Posterior vena cava (tissue), 2 donors: ENCODE measurements at regions not wholly inside any gene's neighbourhood (a gene's known extent, or its start where the extent isn't known, plus 50 kb on each side); places are given as distances from the start of the nearest gene placed in this dataset.

ENCODE experiments used
- DNase-seq: peaks from one replicate; pipeline ENCODE4 v3.0.0-alpha.2; 2020; ENCODE audit warnings: low spot score
- intact Hi-C, 2 donors: fragments of 100-400 bp; cut with DNase I; formaldehyde crosslinking; loops; one replicate each; pipeline versions ENCODE4 v1.14.1 to v1.14.2; 2022 to 2023
- donor health status: DM: yes; HTN: yes; CAD: no.
- donor health status: DM: yes; HTN: yes; CAD: no.

DNA sequence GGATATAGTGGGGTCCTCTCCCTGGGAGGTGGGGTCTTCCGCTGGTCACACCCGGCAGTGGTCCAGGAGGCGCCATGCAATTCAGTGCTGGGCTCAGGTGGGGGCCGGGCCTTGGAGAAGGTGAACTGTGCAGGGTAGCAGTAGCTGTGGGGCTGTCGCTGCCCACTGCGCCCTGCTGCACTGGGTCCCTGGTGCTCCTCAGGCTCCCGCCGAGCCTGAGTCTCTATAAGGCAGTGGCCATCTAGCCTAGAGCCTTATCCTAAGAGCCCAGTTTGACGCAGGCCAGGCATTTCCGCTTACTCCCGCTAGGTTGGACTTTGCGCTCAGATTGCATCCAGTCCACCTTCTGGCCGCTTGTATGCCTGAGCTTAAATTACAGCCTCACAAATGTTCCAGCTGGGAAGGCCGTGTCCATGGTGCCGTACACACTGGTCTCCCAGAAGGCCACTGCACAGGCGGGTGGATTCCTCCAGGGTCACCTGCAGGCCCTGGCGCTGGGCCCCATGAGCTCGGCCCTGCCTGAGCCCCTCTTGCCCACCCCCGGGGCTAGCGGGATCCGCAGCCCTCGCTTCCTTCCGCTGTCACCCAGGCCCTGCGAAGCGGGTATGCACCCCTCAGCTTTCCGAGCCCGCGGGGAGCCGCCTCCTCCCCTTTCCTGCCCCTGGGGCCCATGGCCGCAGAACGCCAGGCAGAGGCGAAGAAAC, 1762.2 kb downstream of the TP53TG3F start:
- no peak for DNase-seq
- intact Hi-C loops, result no loop called here

DNA sequence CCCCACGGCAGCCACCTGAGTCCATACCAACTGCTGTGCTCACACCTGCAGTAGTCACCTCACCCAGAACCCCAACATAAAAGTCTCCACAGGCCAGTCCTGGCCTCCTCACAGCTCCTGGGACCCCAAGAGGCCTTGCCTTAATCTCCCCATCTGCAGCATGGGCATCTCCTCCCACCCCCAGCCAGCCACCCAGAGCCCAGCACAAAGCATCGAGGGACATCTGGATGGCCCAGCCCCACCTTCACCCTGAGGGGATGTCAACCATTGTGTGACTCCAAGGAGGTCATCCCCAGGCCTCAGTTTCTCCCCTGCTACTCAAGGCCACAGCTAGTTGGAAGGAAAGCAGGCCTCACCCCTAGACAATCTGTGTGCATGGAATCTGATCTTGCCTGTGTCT, 1775.3 kb downstream of the TP53TG3F start:
- DNase-seq, result no peak
- intact Hi-C loops, result no loop called here

DNA sequence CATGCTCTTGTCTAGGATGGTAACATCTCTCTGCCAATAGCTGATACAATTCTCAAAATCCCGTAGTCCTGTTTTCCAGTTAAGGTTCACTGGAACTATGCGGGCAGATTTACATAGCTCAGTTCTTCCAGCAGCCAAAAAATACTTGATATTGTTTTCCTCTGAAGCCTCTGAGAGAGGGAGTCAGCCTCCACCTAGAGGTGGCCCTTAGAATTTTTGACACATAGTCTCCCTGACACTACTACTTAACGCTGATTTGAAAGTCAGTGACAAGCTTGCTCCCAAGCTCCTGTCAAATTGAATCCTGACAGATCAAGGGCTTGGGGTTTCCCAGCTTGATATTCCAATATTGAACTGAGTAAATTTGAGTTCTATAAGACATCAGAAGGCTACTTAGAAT, 1780.1 kb downstream of the TP53TG3F start:
- intact Hi-C loops, result no loop called here
- no peak for DNase-seq

DNA sequence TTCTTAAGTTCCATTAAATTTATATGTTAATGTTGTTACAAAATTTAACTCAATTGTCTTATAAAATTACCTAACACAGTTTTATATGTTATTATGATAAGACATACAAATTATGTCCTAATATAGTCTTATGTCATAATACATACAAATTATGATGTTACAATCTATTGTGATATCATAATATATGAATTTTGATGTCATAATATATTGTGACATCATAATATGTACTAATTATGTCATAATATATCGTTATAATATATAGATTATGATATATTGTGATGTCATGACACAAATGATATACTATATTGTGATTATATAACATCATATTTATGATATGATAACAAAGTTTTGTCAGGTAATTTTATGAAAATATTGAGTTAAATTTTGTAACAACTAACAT, 1789.6 kb downstream of the TP53TG3F start:
- intact Hi-C loops, result no loop called here
- DNase-seq, result no peak

DNA sequence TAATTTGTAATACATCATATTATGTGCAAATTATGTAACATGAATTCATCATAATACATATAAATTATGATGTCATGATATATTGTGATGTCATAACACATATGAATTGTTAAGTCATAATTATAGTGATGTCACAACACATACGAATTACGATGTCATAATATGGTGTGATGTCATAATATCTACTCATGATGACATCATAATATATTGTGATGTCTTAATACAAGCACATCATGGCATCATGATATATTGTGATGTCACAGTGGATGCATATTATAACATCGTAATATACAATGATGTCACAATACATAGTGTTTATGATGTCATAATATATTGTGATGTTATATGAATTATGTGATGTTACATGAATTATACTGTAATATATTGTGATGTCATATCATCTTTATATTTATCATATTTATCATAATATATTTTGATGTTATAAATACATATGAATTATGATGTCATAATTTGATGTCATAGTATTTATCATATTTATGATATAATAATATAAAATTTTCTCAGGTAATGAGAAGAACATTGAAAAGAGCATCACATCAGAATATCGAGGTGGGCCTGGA, 1793.0 kb downstream of the TP53TG3F start:
- DNase-seq, result no peak
- intact Hi-C loops, result no loop called here

DNA sequence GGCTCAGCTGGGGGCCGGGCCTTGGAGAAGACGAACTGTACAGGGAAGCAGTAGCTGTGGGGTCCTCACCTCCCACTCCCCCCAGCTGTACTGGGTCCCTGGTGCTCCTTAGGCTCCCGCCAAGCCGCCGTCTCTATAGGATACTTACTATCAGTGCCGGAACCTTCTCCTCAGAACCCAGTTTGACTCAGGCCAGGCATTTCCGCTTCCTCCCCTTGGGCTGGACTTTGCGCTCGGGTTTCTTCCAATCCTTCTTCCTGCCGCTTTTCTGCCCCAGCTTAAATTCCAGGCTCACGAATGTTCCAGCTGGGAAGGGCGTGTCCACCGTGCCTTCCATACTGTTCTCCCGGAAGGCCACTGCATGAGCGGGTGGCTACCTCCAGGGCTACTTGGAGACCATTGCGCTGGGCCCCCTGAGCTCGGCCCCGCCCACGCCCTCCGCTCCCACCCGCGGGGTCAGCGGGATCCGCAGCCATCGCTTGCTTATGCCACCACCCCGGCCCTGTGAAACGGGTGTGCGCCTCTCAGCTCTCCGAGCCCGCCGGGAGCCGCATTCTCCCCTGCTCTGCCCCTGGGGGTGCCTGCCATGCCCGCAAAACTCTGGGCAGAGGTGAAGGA, 1795.9 kb downstream of the TP53TG3F start:
- DNase-seq, result no peak
- intact Hi-C loops, result no loop called here

DNA sequence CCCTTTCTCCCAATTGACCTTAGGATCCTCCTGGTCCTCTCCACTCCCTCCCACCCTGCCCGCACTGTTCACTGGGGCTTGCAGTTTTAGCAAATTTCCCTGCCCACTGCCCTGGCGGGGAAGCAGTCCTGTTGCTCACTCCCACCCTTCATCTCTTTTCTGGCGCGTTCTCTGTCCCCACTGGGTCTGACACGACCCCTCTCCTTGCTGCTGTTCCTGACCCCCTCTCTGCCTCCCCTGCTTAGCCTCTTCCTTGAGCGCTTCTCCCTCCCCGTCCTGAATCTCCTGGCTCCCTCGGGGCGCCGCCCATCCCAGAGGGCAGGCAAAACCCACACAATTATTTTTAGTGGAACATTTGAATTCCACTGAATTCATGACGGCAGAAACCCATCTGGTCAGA, 1796.4 kb downstream of the TP53TG3F start:
- DNase-seq, result no peak
- intact Hi-C loops, result no loop called here

DNA sequence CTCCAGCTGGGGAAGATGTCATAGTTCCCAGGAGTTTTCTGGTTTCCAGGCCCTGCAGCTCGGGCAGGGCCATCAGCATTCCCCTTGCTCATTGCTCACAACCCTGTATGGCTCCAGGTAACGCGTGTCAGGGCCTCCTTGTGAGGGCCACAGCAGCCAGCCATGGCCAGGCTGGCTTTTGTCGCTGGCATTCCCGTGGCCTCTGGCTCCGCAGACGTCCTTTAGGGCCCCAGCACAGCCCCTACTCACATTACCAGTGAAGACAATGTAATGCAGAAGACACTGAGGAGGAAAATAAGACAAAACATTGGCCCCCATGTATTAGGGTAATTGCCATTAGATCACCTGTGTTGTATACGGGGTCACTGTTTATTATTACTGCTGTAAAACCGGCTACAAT, 1799.0 kb downstream of the TP53TG3F start:
- no peak for DNase-seq
- intact Hi-C loops, result no loop called here

DNA sequence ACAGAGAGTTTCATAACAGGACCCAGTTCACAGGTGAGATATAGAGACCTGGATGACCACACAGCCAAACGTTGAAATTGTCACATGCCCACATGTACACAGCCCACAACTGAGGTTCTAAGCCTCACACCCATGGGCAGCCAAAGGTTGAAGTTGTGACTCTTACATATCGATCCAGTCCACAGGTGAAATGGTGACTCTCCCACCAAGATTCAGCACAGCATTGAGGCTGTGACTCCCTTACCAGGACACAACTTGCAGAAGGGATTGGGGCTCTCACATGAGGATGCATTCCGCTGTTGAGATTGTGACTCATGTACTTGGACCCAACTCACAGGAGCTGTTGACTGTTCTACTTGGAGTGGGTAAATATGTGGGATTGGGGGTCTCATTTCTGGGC, 1836.4 kb downstream of the TP53TG3F start:
- DNase-seq, result no peak

DNA sequence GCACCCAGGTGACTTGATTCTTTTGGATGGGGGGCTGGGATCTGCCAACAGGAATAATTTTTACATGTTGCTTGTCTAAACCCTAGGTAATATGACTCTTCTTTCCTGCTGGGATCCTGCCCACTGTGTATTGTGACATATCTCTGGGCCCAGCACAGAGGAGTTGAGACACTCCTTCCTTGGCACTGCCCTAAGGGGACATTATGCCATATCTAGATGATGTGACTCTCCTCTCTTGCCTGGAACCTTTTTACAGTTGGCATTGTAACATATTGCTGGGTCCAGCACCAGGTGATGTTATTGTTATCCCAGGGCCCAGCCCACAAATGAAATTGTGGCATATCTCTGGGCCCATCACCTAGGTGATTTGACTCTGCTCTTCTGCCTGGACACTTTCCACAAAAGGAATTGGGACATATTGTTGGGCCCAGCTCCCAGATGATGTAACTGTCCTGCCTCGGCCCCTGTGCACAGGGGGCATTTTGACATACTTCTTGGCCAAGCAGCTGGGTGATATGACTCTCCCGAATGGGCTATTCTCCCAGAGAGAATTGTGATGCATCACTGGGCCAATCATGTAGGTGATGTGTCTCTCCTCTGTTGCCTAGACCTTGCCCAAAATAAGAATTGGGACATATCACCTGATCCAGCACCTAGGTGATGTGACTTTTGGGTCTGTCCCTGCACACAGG, 1837.7 kb downstream of the TP53TG3F start:
- intact Hi-C loops, result no loop called here

More for the DNA sequence above, 1836.4 kb downstream of the TP53TG3F start:
- intact Hi-C loops, result no loop called here

DNA sequence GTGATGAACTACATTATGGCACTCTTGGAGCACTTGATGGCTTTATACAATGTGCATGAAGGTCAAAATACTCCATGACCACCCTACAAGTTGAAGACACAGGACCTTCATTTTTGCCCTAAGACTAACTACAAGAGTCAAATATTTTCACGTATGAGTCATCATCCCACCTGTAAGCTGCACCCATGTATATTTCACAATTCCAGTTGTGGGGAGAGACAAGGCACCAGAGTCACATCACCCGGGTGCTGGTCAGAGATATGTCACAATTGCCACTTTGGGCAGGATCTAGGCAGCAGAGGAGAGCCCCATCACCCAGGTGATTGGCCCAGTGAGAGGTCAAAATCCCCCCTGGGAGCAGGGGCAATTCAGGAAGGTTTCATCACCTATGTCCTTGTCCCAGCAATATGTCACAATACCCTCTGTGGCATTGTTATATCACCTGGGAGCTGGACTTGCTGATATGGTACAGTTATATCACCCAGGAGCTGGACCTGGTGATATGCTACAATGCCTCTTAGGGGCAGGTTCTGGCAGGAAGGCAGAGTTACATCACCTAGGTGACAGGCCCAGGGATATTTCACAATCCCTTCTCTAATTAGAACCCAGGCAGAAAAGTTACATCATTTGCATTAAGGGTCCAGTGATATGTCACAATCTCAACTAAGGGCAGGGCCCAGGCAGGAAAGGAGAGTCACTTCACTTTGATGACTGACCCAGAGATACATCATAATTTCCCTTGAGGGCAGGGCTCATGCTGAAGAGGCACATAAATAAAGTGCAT, 1839.2 kb downstream of the TP53TG3F start:
- no peak for DNase-seq

More for the DNA sequence above, 1837.7 kb downstream of the TP53TG3F start:
- no peak for DNase-seq

DNA sequence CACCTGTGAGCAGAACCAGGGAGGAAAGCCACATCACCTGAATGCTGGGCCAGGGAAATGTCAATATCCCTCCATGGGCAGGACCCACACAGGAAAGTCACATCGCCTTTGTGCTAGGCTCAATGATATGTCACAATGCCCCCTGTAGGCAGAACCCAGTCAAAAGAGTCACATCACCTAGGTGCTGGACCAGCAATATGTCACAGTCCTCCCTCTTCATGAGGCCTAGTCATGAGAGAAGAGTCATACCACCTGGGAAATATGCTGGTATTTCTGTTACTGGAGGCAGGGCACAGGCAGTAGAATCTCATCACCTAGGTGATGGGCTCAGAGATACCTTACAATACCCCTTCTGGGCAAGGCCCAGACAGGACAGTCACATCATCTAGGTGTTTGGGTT, 1843.4 kb downstream of the TP53TG3F start:
- intact Hi-C loops, result no loop called here
- DNase-seq, result no peak

More for the DNA sequence above, 1839.2 kb downstream of the TP53TG3F start:
- intact Hi-C loops, result no loop called here

DNA sequence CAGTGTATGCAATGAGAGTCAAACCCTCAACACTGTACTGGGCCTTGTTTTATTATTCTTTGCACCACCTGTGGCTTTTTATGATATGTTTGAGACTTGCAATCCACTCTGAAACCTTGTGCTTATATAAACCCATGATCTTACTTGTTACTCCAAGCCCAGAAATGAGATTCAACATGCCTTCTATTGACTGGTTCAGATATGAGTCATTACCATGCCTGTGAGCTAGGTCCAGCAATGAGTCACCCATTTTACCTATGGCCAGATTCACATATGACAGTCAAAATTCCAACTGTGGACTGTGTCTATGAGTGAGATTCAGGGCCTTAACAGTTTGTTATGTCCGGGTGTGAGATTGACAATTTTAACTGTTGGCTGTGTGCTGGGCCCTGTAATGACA, 1846.1 kb downstream of the TP53TG3F start:
- no peak for DNase-seq

DNA sequence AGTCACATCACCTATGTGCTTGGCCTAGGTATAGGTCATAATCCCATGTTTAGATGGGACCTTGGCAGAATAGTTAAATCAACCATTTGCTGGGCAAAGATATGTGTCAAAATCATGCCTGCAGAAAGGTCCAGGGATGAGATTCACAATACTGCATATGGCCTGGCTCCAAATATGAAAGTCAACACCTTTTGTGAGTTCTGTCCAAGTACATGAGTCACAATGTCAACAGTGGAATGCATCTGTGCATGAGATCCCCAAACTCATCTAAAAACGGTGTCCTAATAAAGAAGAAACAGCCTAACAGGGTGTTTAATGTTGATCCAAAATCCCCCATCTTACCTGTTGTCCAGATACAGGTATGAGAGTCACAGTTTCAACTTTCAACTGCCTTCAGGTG, 1847.5 kb downstream of the TP53TG3F start:
- intact Hi-C loops, result no loop called here
- no peak for DNase-seq

More for the DNA sequence above, 1846.1 kb downstream of the TP53TG3F start:
- intact Hi-C loops, result no loop called here

DNA sequence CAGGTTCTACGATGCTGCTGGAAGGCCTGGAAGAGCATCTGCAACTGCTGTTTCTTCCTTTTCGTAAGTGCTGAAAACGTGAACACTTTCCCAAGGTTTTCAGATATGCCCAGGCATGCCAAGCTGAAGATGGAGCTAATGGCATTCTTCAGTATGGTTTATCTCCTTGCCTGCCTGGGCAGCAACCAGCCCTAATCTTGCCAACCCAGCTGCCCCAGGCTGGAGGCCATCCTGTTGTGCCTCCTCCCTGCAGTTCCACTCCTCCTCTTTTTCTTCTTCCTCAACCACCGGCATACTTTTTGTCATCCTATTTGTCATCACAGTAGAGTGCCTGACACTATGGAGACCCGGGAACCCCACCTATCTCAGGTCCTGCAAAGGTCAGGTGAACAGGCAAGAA, 1849.3 kb downstream of the TP53TG3F start:
- intact Hi-C loops, result no loop called here

DNA sequence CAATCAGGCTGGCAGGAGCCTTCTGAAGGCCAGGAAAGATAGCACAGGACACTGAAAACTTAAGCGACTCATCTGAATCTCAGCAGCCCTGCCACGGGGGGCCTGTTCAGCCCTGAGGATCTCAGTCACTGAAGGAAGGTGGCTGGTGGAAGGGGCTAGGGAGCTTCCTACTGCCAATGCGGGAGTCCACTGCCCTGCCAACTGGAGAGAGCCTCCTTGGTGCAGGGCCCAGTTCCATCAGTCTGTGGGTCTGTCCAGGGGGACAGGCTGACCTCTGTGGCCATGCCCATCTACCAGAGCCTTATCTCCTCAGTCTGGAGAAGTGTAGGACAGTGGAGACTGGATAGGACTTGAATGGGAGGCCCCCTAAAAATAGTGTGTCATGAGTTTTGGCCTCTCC, 1851.6 kb downstream of the TP53TG3F start:
- DNase-seq, result no peak

More for the DNA sequence above, 1849.3 kb downstream of the TP53TG3F start:
- DNase-seq, result no peak

DNA sequence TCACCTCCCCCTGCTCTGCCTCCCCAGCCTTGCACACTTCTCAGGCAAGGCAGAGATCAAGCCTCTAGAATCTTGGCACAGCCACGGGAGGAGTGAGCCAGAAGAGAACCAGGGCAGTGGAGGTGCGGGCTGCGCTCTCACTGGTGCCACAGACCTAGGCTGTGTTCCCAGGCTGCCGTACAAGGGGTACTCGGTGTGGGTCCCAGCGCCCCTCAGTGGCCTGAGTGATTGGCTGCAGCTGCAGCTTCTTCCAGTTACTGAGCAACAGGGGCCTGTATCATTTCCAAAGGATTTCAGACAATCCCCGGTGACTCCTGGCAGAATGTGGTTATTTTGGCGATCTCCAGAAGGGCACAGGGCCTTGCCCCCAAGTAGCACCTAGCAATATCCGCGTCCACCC, 1852.1 kb downstream of the TP53TG3F start:
- no peak for DNase-seq
- intact Hi-C loops, result no loop called here

More for the DNA sequence above, 1851.6 kb downstream of the TP53TG3F start:
- intact Hi-C loops, result no loop called here

DNA sequence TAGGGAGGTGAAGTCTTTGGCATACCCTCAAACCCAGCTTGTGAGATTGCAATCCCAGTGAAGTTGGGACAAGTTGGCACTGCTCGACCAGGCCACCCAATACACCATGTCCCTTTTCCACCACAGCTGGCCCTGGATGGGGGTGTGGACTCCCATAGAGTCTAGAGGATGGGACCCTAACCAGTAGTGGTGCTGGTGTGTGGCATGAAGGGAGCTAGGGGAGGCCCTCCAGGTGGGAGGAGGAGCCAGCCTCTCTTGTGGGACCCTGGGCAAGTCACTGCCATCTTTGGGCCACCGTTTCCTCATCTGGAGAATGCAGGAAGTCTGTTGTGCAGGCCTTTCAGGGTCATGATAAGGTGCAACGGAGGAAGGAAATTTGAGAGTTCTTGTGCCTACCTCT, 1854.9 kb downstream of the TP53TG3F start:
- intact Hi-C loops, result no loop called here
- DNase-seq, result no peak

DNA sequence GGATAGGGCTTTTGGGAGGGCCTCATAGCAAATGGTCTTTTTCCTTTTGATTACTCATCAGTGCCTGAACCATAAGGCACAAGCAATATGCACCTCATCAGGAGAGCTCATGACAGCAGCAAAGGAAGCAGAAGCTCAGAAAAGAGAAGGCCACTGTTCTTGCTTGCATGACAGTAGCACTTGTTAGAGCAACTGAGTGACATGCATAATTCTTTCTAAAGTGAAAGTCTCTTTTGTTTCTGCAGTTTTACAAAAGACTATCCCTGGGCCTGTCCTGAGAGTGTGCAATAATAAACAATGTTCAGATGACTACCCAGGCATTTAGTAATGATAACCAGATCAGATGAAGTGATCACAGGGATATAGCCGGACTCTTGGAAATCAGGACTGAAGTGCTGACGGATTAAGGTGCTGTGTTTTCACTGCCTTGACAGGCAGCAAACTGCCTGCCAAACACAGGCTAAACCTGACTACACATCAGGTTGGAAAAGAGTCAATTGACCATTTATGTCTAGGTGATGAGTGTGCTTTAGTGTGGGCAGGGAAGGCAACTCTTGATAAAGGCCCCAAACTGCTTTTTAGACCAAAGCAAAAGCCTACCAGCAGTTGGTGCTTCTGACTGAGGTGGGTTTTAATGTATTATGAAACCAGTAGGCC, 1860.3 kb downstream of the TP53TG3F start:
- intact Hi-C loops, result no loop called here
- no peak for DNase-seq
